GM18520 (cell line): ENCODE measurements at regions not wholly inside any gene's neighbourhood (a gene's known extent, or its start where the extent isn't known, plus 50 kb on each side); places are given as distances from the start of the nearest gene placed in this dataset.
"Not testable (repeated sequence)": the region's sequence is repeated elsewhere in the genome, so short reads cannot be mapped to it uniquely, and the experiment has no call there.

Experiments used
- ATAC-seq: cut with Tn5 transposase; IDR thresholded peaks from one replicate; pipeline ENCODE4 v1.9.1; 2021; ENCODE audit not compliant: unreplicated experiment

DNA sequence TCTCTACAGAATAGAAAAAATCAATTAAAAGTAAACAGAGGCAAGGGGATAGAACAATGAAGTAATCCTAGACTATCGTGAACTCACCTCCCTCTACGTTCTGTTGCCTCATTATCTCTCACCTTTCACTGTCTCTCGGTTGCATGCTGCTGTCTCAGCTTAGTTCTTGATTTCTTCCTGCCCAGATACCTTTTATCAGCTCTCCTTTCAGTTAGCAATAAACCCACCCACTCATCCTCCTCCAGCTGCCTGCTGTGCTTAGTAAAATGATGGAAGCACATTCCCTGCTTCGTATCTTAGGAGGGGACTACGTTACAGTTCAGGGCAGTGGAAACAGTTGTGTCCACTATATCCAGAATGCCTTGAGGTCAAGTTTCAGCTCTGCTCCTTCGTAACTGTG lies 1709.5 kb upstream of the AGA start:
- ATAC-seq: no peak

DNA sequence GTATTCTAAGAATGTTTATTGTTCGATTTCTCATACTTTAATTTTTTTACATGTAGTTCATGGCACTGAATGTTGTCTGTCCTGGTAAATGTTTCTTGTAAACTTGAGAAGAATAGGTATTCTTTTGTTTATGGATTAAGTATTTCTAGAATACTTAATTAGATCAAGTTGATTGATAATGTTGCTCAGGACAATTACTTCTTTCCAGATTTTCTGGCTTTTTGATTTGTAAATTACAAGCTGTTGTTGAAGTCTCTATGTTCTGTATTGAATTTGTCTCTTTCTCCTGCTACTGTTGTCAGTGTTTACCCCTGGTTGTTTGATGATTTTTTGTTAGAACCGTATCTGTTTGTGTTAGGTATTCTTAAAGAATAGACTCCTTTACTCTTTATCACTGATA lies 1720.9 kb upstream of the AGA start:
- ATAC-seq: no peak

- ATAC-seq: no peak
Observed at GRCh38 chr4:179164267-179164999, 1722.2 kb upstream of the AGA start.

DNA sequence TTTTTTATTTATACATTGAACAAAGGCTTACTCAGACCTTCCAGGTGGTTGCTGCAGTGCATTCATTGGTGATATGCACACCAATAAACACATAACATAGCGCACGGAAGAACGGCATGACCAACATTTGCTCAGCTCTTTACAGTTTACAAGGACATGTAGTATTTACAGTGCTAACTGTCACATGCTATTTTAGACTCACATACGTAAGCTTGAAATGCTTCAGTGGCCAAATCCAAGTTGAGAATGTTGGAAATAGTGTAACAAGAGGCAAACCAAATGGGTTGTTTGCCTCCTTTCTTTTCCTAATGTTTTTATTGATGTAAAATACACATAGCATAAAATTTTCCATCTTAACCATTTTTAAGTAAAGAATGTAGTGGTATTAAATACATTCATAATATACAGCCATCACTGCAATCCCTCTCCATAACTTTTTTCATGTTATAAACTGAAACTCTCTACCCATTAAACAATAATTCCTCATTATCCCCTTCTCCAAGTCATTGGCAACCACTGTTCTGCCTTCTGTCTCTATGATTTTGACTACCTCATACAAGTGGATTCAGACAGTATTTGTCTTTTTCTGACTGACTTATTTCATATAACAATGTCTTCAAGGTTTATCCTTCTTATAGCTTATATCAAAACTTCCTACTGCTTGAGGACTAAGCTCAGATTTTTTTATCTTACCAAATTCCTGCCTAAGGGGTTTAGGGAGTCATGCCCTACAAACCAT lies 1722.9 kb upstream of the AGA start:
- ATAC-seq: no peak

DNA sequence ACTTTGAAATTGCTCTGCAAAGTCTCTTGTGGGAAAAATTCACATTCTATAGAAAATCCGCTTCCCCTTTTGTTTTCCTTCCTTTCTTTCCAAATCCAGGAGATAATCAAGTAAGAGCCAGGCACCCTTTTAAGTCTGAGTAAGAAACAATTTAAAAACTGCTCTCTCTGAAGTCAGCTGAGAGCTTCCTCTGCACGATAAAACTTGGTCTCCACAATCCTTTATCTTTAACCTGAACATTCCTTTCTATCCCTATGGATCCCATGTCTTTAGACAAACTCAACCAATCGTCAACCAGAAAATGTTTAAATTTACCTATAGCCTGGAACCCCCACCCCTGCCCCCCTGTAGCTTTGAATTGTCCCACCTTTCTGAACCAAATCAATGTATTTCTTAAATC lies 1723.6 kb upstream of the AGA start:
- ATAC-seq: no peak

GRCh38 chr4:179170308-179170707 lies 1728.1 kb upstream of the AGA start:
- not testable (repeated sequence) for ATAC-seq

- ATAC-seq: no peak
Observed at GRCh38 chr4:179182741-179183140, 1740.5 kb upstream of the AGA start.

DNA sequence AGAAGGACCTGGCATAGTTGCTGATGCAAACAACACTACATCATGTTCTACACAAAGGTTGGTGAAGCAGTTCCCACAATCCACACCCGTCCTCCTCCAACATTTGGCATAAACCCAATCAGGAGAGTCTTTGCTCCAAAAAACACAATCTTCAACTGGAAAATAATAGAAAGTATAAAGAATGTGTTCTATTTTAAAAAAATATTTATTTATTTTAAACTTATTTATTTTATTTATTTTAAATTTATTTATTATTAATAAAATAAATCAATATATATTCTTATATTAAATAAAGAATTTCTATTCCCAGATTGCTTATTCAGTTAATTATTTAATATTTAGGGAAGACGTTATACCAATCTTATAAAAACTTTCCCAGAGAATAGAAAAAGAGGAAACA lies 1753.7 kb upstream of the AGA start:
- ATAC-seq: no peak

DNA sequence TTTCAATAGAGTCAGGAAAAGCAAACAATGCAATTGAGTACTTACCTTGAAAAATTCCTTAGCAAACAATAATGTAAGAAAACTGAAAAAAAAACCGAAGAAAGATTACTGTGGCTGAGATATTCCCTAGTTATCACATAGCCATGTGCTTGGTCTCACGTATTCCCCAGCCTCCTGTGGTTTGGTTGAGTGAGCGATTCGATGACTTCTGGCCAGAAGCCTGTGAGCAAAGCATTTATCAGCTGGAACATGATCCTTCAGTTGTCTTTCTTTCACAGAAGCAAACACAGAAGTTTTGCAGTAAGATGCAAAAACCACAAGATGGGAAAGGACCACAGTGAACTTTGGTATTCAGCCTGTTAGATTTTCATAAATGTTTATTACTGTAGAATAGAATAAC lies 1754.3 kb upstream of the AGA start:
- no peak for ATAC-seq

GRCh38 chr4:179200681-179201080 lies 1758.4 kb upstream of the AGA start:
- no peak for ATAC-seq

GRCh38 chr4:179225594-179225993 lies 1783.4 kb upstream of the AGA start:
- no peak for ATAC-seq

DNA sequence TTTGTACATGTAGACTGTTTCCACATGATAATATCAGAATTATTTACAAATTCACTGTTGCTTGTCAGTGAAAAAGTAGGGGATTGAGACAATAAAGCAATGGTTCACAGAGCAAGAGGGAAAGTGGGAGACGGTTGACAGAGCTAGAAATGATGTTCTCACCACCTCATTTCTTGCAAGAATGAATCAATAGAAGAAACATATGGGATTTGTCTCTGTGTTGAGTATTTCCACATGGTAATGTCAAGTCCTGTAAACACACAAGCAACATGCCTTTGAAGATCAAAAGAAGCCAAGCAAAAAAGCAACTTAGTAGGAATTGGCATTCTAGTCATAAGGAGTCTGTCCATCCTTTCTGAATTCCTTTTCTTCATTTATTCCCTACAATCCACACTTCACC lies 1806.6 kb upstream of the AGA start:
- no peak for ATAC-seq

GRCh38 chr4:179268791-179269190 lies 1826.6 kb upstream of the AGA start:
- ATAC-seq: no peak

GRCh38 chr4:179272282-179272681 lies 1830.0 kb upstream of the AGA start:
- ATAC-seq: no peak

DNA sequence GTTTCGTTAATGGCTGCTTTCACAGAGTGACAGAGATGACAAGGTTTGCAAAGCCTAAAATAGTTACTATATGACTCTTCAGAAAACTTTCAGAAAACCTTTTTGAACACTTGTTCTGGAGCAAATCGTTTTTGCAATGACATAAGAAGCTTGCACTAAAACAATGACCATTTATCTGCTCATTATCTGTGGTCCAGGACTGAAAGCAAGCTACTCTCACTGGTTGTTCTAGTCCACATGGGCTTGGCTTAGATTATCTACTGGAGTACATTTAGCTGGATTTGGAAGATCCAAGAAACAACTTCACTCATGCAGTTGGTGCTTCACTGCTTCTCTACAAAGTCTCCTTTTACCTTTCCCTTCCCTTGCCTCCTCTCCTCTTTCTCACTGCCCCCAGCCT lies 1836.4 kb upstream of the AGA start:
- no peak for ATAC-seq

GRCh38 chr4:179285696-179286095 lies 1843.5 kb upstream of the AGA start:
- no peak for ATAC-seq

- ATAC-seq: no peak
Observed at GRCh38 chr4:179291657-179292056, 1849.4 kb upstream of the AGA start.

DNA sequence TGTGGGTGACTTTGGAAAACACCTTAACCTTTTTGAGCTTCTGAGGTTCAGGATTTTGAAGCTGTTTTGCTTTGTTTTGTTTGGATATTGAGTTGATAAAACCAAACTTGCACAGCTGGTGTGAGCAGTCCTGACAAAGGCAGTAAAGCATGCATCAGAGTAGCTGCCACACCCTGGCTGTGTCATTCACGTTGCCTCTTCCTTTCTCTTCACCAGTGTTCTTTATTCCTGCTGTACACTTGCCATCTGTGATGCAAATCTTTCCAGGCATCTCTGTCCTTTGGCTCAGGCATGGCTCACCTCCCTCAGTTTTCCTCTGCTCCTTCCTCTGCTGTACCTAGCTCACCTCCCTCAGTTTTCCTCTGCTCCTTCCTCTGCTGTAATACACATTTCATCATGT lies 1850.2 kb upstream of the AGA start:
- ATAC-seq: no peak

DNA sequence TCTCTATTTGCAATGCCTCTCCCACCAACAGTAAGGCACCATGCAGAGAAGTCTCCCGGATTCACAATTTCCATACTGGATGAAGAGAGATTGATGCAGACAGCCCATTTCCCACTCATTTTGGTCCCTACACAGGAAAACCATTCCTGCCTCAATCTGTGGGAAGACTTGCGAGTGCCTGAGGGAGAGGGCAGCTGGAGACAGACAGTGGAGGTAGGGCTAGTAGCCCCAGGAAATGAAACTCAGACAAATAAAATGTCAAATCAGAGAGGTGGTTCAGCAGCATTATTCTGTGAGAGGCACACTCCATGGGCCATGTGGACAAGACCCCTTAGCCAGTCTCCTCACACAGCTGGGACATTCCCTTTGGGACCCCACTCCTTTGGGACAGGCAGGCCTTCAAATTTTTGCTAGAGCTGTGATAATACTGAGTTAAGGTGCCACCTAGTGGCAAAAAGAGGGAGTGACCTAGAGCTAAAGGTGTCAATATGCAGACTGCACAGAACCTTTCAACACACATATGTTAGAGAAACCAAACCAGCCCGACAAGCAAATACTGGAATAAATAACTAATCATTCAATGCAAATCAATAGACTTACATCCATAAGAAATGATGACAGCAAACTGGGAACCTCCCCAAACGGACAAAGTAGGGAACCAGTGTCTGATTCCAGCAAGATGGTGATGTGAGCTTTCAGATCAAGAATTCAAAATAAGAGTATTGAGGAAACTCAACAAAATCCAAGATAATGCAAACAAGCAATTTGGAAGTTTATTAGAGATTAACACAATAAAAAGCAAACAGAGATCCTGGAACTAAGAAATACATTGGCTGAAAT lies 1865.3 kb upstream of the AGA start:
- peak; percentile 63 for ATAC-seq

DNA sequence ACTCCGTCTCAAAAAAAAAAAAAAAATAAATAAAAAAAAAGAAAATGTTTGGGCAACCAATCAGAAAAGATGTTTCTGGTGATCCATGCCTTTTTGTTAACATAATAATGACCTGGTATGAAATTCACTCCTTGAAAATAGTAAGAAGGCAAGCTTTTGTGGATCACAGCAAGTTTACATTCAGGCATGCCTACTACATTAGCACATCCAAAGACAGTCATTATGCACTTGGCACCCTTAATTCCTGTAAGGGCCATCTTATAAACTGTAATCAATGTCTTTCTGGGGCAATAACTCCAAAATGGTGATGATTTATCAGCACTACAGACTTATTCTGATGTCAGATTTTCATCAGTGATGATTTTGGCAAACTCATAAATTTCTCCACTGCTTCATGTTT lies 1871.6 kb upstream of the AGA start:
- no peak for ATAC-seq

- ATAC-seq: no peak
Observed at GRCh38 chr4:179325181-179325580, 1882.9 kb upstream of the AGA start.

- no peak for ATAC-seq
Observed at GRCh38 chr4:179328627-179329026, 1886.4 kb upstream of the AGA start.
